Skeletal muscle cell (primary cell): ENCODE measurements at regions not wholly inside any gene's neighbourhood (a gene's known extent, or its start where the extent isn't known, plus 50 kb on each side); places are given as distances from the start of the nearest gene placed in this dataset.
"Not testable (repeated sequence)": the region's sequence is repeated elsewhere in the genome, so short reads cannot be mapped to it uniquely, and the experiment has no call there.

ENCODE experiments used
- DNase-seq: peaks from one replicate; pipeline ENCODE4 v3.0.0-alpha.2; 2010; ENCODE audit warnings: low read depth
- H3K4me3 ChIP-seq: 2 replicates; pipeline ENCODE4 v1.5.1; 2011; ENCODE audit warnings: low read depth, mild to moderate bottlenecking, control low read depth, low read length, moderate library complexity

- H3K4me3 ChIP-seq = no peak overlapping the region
- DNase-seq = no peak
These were observed 102.6 kb downstream of the PLG start for GRCh38 chr6:160804639-160805038.

DNA sequence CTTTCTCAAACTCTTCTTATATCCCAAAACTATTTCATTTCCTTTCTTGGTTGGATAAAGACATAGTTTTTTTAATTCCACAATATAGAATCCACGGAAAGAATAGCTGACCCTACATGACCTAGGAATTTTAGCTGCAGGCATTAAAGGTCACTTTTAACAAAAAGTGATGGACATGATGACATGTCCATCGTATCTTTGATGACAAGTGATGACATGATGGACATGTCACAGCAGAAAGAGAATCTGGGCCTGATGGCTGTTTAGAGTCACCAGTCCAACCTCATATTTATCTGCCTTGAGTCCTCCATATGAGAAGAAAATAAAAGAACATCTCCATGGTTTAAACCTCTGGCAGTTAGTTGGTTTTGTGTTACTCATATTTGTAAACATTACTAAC, 106.2 kb downstream of the PLG start:
- no peak for DNase-seq
- no peak overlapping the region for H3K4me3 ChIP-seq

GRCh38 chr6:160810238-160810637, 108.2 kb downstream of the PLG start:
- no peak for DNase-seq
- H3K4me3 ChIP-seq = no peak overlapping the region

DNA sequence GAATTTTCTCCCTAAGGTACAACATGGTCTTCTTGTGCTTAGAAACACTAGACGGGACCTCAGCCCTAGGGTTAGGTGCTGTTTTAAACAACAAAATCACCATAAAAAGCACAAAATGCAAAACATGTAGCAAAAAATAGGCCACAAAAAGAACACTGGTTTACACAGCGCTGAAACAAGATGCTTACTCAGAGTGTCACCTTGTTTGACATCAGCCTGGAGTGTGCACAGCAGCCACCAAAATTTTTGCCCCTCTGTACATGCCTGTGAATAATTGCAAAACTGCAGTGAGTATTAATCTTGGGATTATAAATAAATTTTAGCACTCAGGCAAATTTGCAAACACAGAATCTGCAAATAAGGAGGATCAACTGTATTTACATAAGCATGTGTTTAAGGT, 110.1 kb downstream of the PLG start:
- no peak overlapping the region for H3K4me3 ChIP-seq
- DNase-seq = no peak

- no peak overlapping the region for H3K4me3 ChIP-seq
- DNase-seq = no peak
These were observed 116.9 kb downstream of the PLG start for GRCh38 chr6:160818934-160819333.

- not testable (repeated sequence) for H3K4me3 ChIP-seq, DNase-seq
These were observed 118.6 kb downstream of the PLG start for GRCh38 chr6:160820661-160821060.

- no peak overlapping the region for H3K4me3 ChIP-seq
- no peak for DNase-seq
These were observed 129.7 kb downstream of the PLG start for GRCh38 chr6:160831739-160832138.

- DNase-seq = no peak
- H3K4me3 ChIP-seq = no peak overlapping the region
These were observed 130.4 kb downstream of the PLG start for GRCh38 chr6:160832422-160832821.

GRCh38 chr6:160837146-160837545, 135.1 kb downstream of the PLG start:
- no peak for DNase-seq
- H3K4me3 ChIP-seq = no peak overlapping the region

DNA sequence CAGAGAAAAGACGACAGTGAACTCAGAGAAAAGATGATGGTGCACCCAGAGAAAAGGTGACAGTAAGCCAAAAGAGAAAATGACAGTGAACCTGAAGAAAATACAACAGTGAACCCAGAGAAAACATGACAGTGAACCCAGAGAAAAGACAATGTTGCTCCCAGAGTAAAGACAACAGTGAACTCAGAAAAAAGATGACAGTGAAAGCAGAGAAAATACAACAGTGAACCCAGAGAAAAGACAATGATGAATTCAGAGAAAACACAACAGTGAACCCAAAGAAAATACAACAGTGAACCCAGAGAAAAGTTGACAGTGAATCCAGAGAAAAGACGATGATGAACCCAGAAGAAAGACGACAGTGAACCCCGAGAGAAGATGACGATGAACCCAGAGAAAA, 140.5 kb upstream of the MAP3K4 start:
- no peak overlapping the region for H3K4me3 ChIP-seq
- no peak for DNase-seq

GRCh38 chr6:160853946-160854345, 137.6 kb upstream of the MAP3K4 start:
- no peak for DNase-seq
- no peak overlapping the region for H3K4me3 ChIP-seq

DNA sequence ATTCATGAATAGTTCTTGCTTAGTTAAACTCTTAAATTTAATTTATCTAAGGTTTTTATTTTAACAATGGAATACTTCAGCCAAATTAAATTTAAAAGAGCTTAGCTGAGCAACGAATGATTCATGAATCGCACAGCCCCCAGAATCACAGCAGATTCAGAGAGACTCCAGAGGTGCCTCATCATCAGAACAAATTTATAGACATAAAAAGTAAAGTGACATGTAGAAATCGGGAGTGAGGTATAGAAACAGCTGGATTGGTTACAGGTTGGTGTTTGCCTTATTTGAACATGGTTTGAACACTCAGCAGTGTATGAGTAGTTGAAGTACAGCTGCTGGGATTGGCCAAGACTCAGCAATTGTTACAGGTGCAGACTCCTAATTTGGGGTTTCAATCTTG, 132.7 kb upstream of the MAP3K4 start:
- no peak overlapping the region for H3K4me3 ChIP-seq
- no peak for DNase-seq

GRCh38 chr6:160859822-160860221, 131.7 kb upstream of the MAP3K4 start:
- no peak overlapping the region for H3K4me3 ChIP-seq
- DNase-seq = no peak

- H3K4me3 ChIP-seq = no peak overlapping the region
- no peak for DNase-seq
These were observed 129.7 kb upstream of the MAP3K4 start for GRCh38 chr6:160861824-160862223.

DNA sequence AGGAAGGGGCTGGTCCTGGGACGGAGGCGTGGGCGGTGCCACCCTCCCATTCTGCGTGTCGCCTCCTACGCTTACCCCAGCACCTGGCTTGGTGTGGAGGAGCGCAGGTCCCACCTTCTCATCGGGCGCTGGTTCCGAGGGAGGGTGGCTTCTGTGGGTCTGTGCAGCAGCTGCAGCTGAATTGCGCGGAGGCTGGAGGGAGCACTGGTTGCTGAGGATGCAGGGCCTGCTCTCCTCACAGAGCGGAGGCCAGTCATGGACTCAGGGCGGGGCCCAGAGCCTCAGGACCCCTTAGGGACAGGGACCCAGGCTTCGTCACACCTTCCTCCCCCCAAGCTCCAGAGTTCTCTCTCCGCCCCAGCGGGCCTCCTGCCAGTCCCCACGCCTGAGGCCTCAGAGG, 127.8 kb upstream of the MAP3K4 start:
- no peak for DNase-seq
- H3K4me3 ChIP-seq = no peak overlapping the region

DNA sequence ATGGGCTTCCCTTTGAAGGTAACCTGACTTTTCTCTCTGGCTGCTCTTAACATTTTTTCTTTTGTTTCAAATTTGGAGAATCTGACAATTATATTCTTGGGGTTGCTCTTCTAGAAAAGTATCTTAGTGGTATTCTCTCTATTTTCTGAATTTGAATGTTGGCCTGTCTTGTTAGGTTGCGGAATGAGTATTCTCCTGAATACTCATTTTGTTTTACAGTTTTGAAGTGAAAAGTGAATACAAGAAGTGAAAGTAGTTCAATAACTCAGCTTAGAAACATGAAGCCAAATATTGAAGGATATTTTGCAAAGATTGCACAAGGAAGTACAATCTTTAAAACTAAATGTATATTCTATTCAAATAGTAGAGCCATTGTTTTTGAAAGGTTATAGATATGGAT, 120.2 kb upstream of the MAP3K4 start:
- DNase-seq = no peak
- H3K4me3 ChIP-seq = no peak overlapping the region

DNA sequence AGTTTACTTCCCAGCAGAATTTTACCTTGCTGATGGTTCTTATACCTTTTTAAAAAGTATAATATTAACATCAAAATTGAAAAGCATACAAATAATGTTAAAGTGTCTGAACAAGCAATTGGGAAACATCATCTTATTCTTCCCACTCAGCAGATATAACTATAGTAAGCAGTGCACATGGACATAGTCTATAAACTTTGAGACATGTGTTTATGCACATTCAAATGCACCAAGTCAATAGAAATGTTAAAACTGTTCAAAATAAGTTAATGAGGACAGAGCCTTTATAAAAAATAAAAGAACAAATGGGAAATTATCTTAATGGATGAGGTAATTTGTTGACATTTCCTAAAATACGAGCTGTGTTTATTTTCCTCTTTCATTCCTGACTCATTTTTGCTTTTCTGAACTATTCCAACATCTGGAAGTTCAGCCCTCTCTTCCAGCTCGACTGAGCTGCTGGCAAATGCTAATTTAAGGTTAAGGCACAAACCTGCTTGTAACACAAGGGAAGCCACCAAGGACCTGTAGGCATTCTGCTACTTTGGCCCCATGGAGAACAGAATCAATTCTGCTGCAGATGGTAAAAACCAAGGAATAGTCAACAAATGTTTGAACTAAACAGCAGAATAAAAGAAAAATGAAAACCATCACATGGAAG, 110.3 kb upstream of the MAP3K4 start:
- H3K4me3 ChIP-seq = no peak overlapping the region
- no peak for DNase-seq

GRCh38 chr6:160882006-160882405, 109.6 kb upstream of the MAP3K4 start:
- H3K4me3 ChIP-seq = no peak overlapping the region
- DNase-seq = no peak

DNA sequence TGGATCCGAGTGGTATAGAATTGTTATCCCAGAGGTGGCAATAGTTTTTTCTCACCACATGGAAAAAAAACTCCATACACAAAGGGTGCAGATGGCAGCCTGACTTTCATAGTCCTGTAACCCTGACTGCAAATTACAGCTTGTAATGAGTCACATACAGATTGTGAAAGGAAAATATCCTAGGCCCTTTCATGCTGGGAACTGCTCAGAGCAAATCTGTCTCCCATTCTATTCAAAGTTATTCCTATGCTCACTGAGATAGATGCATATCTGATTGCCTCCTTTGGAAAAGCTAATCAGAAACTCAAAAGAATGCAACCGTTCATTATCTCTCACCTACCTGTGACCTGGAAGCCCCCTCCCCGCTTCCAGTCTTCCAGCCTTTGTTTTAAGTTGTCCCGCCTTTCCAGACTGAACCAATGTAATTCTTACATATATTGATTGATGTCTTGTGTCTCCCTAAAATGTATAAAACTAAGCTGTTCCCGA, 108.7 kb upstream of the MAP3K4 start:
- no peak for DNase-seq
- H3K4me3 ChIP-seq = no peak overlapping the region

DNA sequence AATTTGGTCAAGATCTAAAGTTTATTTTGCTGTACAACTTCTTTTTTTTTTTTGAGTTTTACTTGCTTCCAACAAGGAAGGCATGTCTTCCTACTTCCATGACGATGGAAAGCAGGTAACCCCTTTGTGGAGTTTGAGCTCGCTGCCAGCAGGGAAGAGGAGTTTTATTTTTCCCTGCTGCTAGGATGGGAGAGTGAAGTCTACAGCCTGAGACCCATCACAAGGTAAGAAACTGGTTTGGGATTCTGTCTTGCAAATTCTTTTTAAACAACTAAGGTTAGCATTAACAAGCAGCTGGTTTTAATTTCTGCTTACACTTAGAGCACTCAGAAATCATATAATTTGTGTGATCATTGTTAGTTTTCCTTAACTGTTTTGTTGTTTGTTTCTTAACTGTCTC, 108.0 kb upstream of the MAP3K4 start:
- H3K4me3 ChIP-seq = no peak overlapping the region
- no peak for DNase-seq

- no peak for DNase-seq
- no peak overlapping the region for H3K4me3 ChIP-seq
These were observed 107.6 kb upstream of the MAP3K4 start for GRCh38 chr6:160883999-160884398.

DNA sequence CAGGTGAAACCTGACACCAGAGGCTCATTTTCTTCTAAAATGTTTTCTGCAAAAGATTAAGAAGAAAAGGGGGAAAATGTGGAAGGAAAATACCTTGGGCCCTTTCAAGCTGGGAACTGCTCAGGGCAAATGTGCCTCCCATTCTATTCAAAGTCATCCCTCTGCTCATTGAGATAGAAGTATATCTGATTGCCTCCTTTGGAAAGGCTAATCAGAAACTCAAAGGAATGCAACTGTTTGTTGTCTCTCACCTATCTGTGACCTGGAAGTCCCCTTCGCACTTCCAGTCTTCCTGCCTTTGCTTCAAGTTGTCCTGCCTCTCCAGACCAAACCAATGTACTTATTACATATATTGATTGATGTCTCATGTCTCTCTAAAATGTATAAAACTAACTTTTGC, 102.4 kb upstream of the MAP3K4 start:
- DNase-seq, H3K4me3 ChIP-seq: not testable (repeated sequence)
